Stimulated activated CD4-positive, alpha-beta T cell treated with anti-CD3 and anti-CD28 coated beads, Interleukin-12 subunit alpha, Interleukin-12 subunit beta, amount 100 ng/mL, for 4 hours (primary cell): ENCODE measurements at regions not wholly inside any gene's neighbourhood (a gene's known extent, or its start where the extent isn't known, plus 50 kb on each side); places are given as distances from the start of the nearest gene placed in this dataset.

Source experiments
- DNase-seq: peaks from one replicate; pipeline ENCODE4 v3.0.0-alpha.2; 2020

DNA sequence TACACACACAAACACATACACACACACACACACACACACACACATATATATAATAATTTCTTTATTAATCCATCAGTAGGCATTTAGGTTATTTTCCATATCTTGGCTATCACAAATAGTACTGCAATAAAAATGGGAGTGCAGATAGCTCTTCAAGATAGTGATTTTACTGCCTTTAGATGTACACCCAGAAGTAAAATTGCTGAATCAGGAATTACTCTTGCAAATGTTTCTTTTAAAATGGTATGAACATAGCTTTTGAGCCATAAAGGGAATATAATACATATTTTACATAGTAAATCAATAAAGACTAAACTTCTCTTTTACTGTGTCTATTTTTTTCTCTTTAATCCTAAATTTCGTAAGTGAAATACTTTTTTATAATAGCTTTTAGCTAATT, 1251.1 kb downstream of the ZPLD1 start:
- no peak for DNase-seq

DNA sequence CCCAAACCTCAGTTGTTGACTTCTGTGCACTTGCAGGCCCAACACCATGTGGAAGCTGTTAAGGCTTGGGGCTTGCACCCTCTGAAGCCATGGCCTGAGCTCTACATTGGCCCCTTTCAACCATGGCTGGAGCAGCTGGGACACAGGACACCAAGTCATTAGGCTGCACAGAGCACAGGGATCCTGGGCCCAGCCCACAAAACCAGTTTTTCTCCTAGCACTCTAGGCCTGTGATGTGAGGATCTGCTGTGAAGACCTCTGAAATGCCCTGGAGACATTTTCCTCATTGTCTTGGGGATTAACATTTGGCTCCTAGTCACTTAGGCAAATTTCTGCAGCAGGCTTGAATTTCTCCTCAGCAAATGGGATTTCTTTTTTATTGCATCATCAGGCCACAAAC, 1255.7 kb downstream of the ZPLD1 start:
- no peak for DNase-seq

DNA sequence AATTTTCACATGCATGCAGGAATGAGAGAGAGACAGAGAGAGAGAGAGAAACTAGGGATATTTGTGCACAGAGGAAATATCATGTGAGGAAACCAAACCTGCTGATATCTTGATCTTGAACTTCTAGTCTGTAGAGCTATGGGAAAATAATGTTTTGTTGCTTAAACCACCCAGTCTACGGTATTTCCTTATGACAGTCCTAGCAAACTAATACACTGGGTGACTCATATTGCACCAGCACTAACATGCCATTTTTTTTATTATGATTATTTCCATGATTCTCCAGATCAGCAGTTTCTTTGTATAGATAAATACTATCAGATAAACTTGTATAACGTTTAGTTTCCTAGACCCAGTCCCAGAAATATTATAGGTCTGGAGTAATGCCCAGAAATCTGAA, 1259.0 kb downstream of the ZPLD1 start:
- no peak for DNase-seq

DNA sequence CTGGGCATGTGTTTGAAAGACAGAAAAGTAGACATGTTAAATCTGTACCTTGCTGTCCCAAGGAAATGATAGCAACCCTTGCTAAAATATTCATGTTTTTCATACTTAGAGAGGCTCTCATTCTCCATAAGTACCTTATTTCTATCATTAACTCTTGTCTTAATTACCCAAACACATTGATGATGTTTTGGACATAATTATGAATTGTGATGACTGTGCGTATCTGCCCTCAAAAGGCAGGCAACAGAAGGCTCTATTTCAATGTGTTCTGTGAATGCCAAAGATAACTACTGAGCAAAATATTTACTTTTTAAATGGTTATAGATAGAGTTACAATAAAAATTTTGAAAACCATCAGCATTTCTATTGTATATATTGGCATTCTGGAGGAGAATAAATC, 1263.8 kb downstream of the ZPLD1 start:
- no peak for DNase-seq

DNA sequence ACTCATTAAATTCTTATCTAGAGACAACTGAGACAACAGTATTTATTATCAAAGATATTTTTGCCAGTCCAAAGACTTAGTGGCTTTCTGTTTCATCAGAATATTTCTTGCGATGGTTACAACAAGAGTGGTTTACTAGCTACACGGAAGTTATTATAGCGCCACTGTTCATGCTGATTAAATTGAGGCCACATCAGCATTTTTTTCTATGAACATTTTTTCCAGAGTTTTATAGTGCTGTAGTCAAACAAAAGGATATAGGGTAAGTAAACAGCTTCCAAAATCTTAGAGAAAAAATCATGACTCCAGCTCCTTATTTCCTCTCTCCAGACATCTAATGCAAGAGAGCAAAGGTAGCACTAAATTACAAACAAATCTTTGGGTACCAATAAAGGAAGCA, 1264.4 kb downstream of the ZPLD1 start:
- DNase-seq = no peak

DNA sequence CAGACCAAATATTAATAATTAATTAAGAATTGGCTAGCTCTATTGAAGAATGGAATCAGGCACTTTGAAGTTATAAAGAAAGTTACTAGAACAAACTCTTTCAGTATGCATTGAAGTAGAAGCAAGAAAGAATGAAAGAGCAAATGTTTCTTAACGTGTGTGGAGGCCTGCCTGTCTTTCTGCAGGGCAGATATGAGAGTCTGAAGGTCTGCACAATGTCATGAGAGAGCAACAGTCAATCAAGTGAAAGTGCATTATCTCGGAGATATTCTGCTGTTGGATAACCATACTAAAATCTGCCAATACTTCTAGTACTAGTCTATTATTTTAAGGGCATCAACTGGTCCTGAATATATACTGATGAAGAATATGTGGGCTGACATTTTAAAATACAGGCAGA, 1270.8 kb downstream of the ZPLD1 start:
- no peak for DNase-seq

DNA sequence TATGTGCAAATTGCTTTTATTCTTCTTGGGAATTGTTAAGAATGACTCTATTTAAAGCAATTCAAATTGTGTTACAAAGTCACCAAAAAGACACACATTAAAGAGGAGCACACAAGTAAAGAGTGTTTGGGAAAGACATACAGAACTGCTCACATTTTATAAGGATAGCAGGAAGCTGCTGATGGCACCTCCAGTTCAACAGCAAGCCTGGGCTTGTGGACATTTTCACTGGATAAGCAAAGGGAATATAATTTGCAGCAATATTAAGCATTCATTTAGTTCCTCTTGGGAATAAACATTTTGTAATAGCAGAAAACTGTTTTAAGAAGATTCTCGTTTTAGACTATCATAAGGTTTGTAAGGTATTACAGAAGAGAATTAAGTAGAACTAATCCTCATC, 1271.9 kb downstream of the ZPLD1 start:
- DNase-seq = no peak

DNA sequence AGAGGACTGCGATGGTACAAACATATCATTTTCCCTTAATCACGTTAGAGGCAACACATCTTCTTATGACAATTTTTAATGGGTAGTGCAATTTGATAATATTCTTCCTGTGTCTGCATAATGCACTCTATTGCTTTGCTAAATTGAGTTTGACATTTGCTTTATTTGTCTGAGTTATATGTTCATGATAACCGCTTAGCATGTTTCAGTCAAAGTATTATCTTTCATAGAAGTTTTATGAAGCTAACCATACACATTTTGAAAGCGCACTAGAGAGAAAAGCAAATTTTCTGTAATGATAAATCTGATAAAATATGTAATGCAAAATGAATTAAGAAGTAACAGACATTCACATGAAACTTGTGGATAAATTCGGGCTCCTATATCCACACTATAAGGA, 1276.9 kb downstream of the ZPLD1 start:
- DNase-seq = no peak

DNA sequence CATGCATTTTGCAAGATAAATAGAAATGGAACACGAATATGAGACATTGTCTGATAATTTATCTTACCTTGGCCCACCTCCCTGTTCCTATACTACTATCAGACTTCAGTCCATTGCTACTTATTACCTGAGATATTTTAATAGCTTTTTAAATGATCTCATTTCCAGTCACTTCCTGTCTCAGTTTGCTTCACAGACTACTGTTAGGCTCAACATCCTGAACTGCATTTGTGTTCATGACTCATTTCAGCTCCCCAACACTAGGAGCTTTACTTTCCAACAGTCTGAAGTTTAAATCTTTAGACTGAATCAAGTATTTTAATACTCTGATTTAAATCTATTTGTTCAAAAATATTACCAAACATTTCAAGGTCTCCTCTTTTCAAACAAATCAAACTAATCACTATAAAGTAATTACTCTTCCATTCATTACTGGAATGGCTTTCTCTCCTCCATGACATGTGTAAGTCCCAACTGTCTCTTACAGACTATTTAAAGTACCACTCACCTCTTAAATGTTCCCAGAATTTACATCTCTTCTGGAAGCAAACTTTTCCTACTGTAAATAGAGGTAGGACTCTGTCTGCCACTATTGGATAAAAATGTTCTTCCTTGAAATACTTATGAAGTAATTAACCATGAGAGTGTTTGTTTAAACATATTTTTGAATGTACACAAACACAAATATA, 1277.6 kb downstream of the ZPLD1 start:
- no peak for DNase-seq

DNA sequence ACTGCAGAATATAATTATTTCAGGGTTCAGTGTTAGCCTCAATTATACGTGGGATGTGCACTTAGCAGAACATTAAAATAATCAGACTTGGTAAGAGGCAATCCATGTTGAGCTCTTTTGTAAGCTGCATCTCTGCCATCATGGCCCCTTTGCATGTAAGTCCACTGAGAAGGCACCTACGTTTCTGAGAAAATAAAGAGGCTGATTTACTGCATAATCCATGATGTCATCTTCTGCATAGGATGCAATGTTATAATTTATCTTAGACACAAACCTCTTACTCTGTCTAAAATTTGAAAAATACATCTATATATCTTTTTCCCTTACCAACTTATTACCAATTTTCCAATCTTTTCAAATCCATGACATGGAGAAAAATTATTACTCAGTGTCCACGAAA, 1294.7 kb downstream of the ZPLD1 start:
- DNase-seq = no peak

DNA sequence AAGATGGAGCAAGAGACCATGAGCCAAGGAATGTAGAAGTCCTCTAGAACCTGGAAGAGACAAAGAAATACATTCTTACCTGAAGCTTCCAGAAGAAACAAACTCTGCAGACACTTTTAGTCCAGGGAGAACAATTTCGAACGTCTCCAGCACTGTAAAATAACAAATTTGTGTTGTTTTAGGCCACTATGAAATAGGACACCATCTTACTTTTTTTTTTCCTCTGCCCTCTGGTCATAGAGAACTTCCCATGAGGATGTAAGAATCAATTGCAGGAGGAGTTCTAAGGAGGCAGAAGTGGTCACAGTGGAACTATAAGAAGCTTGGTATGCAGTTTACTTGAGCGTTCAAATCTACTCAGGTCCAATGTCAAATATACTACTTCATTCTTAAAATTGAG, 1295.9 kb downstream of the ZPLD1 start:
- DNase-seq = no peak

DNA sequence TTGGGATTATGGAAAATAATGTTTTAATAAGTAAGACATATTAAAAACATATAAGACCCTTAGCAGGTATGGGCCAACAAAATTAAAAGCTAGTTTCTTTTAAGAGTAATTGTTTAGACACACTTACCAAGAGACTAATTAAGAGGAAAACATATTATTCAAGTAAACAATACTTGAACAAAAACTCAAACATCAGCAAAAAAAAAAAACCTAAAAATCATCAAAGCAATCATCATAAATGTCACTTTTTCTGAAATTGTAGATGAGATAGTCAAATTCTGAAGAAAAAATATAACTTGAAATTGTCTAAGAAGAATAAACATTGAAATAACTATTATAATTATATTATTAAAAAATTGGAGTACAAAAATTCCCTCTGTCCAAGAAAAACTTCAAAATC, 1318.2 kb downstream of the ZPLD1 start:
- DNase-seq = no peak

DNA sequence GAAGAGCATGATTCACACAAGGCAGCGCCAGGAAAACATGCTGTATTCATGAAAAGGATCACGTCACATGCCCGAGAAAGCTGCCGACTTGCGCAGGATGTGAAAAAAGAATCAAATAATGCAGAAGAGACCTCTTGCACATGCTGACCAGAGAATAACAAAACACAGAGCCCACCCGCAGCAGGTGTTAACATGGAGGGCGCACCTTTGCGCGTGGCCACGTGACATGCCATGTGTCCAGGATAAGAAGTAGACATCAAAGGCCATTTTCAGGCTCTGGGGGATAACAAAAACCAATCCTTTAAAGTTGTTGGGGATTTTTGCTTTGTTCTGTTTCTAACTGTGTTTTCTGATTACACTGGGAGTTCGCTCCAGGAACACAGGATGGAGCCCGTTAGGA, 1332.8 kb downstream of the ZPLD1 start:
- no peak for DNase-seq

DNA sequence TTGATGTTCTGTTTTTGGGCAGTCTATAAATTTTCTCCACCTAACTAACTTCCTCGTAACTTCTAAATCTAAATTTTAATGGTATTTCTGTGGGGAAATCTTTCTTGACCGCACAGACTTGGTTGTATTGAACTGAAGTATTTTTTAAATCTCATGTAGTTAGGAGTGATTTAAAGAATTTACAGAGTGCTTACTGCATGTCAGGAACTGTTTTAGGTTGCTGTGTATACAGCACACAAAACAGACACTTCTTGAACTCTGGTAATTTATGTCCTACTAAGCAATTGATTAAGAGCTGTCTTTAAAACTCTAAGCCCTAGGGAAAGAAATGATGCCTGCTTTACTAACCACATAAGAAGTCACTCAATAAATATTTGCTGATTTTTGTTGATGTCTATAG, 1350.2 kb downstream of the ZPLD1 start:
- no peak for DNase-seq

DNA sequence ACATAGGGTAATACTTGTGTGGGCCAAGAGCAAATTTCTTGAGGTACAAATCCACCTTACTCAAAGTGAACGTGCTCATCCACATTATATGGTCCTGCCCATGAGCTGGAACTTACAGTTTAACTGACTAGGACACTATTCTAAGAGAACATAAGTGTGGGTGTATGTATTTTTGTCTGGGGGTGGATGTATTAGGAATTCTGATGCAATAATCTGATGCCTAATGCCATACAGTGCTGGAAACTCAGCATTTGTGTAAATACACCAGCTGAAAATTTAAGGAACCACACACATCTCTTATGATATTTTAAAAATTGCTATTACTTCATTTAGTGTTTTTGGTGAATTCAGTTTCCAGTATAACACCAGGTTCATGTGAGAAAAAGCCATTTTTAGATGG, 1350.7 kb downstream of the ZPLD1 start:
- no peak for DNase-seq

DNA sequence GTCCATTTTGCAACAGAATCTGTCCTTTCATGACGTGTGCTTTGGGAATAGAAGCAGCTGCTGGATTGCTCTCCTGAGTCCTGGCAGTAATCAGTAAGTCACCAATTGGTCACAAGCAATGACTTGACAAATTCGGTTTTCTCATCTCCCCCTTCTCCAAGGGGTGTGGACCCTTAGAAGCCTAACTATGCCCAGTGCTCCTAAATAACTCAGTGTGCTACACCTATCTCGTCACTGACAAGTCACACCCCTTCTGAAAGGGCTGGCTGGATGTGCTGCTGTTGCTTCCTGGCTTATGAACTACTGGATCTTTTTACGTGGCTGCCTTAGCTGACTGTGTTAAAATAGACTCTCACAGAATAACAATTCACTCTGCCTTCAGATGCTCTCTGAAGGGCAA, 1351.5 kb downstream of the ZPLD1 start:
- no peak for DNase-seq

DNA sequence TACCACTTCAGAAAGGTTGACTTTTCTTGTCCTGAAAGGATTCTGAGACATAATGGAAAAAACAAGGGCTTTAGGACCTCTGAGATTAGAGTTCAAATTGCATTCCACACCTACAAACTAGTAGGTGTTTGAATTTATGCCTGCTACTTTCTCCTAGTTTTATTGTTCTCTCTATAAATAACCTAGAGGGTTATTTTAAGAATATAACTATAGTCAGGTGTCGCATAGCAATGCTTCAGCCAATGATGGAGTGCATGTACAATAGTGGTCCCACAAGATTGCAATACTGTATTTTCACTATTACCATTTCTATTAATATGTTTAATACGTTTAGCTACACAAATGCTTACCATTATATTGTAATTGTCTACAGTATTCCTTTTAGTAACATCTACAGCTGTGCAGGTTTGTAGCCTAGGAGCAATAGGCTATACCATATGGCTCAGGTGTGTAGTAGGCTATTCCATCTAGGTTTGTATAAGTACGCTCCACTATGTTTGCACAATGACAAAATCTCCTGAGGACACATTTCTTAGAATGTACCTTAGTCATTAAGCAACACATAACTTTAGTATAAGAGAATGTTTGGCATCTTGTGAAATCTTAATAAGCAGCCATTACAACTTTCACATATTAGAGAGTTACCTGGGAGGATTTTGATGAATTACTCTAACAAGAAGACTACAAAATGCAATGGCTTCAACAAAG, 1352.5 kb downstream of the ZPLD1 start:
- DNase-seq = no peak

DNA sequence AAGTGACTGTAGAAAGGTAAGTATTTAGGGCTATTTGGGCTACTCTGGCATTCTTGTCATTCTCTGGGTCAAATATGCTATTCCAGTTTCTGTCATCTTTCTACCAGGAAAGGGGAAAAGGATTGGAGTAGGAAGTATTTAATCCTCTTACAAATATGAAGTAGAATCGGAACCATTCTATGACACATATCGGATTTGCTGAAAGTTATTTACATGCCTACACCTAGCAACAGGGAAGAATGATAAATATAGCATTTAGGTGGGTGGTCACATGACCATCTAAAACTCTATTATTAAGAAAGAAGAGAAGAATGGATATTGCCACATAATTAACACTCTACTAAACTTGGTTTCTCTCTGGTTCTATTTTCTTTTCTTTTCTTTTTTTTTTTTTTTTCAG, 1353.1 kb downstream of the ZPLD1 start:
- no peak for DNase-seq

DNA sequence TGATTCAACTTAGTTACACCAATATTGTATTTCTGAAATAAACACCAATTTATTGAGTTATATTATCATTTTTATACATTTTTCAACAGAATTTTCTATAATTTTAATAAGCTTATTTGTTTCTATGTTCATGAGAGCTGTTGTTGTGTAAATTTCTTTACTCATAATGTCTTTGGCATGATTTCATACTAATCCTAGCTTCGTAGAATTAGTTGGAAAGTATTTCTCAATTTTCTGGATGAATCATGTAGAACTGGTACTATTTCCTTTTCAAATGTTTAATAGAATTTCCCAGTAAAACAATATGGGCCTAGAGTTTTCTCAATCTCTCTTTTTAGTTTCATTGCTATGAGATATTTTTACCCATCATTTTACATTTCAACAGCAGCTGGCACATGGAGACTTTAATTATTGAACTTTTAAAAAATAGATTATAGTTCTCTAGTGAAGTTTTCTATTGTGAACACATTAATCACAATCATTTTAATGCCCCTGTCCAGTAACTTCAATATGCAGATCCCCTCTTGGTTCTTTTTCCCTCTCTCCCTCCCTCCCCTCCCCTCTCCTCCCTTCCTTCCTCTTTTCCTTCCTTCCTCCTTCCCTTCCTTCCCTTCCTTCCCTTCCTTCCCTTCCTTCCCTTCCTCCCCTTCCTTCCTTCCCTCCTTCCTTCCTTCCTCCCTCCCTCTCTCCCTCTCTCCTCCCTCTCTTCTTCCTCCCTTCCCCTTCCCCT, 1357.1 kb downstream of the ZPLD1 start:
- no peak for DNase-seq

DNA sequence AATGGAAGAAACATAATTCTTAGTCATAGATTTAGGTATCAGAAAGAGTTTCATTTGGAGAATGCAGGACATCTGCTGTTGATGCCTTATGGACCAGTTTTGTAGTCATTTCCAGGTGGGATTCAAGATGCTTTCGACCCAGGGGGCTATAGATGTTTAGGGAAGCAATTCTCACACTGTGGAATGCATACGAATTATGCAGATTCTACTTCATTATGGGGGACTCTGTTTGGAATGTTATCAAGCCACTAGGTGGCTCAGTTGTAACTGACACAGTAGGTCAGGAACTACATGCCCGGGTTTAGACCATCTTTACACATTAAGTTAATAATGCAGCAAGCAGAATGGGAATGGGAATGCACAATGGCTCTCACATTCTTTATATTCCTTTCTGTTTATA, 1359.8 kb downstream of the ZPLD1 start:
- DNase-seq = no peak

DNA sequence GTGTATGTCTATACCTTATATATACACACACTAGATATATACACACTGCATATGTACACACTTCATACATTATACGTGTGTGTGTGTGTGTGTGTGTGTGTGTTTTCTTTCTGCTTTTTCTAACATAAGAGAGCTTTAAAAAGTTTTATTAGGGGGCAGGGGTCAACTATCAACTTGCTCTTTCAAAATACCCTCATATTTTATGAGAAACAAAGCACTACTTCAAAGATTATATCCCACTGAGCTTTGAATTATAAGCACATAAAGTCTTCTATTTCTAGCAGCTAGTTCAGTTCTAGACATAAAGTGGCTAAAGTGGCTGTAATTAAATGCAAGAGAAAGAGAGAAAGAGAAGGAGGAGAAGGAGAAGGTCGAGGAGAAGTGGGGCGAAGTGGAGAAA, 1361.3 kb downstream of the ZPLD1 start:
- no peak for DNase-seq

DNA sequence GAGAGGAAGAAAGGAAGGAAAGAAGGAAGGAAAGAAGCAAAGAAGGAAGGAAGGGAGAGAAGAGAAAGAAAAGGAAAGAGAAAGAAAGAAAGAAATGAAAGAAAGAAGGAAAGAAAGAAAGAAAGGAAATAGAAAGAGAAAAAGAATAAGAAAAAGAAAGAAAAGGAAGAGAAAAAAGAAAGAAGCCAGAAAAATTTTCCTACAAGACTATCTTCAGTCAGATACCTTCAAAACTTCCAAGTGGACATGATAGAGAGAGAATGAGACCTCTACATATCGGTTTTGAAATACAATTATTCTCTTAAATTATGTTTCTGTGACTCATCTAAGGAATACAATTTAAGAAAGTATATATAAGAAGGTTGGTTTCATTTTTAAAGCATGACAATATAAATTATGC, 1369.0 kb downstream of the ZPLD1 start:
- no peak for DNase-seq

DNA sequence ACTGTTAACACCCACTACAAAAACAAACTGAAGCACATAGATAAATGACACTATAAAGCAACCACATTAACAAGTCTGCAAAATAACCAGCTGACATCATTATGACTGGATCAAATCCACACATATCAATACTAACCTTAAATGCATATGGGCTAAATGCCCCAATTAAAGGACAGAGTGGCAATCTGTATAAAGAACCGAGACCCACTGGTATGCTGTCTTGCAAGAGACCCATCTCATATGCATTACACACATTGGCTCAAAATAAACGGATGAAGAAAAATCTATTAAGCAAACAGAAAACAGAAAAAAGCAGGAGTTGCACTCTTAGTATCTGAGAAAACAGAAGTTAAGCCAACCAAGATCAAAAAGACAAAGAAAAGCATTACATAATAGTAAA, 1375.4 kb downstream of the ZPLD1 start:
- no peak for DNase-seq

DNA sequence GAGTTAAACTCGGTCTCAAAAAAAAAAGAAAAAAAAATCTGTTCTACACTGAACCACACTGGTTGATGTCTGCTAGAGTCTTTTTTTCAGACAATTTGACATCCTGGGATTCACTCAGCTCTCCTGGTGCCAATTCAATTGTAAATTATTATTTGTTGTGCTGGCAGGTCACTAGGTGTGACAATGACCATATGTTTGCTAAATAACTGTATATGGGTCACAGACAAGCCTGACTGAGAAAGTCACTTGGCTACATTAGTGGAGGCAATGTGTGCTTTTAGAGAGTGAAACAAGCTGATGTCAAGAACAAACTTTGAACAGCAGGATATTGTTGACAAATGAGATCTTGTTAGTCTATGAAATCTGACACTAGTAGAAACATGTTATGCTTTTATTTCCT, 1379.1 kb downstream of the ZPLD1 start:
- DNase-seq = no peak
